Neuronal stem cell (in vitro differentiated cells): ENCODE measurements at regions not wholly inside any gene's neighbourhood (a gene's known extent, or its start where the extent isn't known, plus 50 kb on each side); places are given as distances from the start of the nearest gene placed in this dataset.
"Not testable (repeated sequence)": the region's sequence is repeated elsewhere in the genome, so short reads cannot be mapped to it uniquely, and the experiment has no call there.

Source experiments
- DNase-seq: peaks from one replicate; pipeline ENCODE4 v3.0.0-alpha.2; 2013; ENCODE audit warnings: low spot score
- H2AFZ ChIP-seq: one replicate; pipeline ENCODE4 v1.6.1; 2013; ENCODE audit warnings: mild to moderate bottlenecking, low read length, inconsistent platforms
- H2AK5ac ChIP-seq: 2 replicates; pipeline ENCODE4 v1.6.1; 2013; ENCODE audit warnings: low read depth, mild to moderate bottlenecking, inconsistent platforms, low read length, moderate library complexity, mixed read lengths
- H2BK120ac ChIP-seq: 2 replicates; pipeline ENCODE4 v1.6.1; 2013; ENCODE audit warnings: low read depth, mild to moderate bottlenecking, inconsistent platforms, low read length, moderate library complexity, mixed read lengths
- H2BK12ac ChIP-seq: one replicate; pipeline ENCODE4 v1.6.1; 2013; ENCODE audit warnings: low read length, inconsistent platforms
- H2BK15ac ChIP-seq: 2 replicates; pipeline ENCODE4 v1.6.1; 2013; ENCODE audit warnings: mild to moderate bottlenecking, low read length, inconsistent platforms, mixed read lengths
- H2BK5ac ChIP-seq: one replicate; pipeline ENCODE4 v1.6.1; 2013; ENCODE audit warnings: inconsistent platforms, mild to moderate bottlenecking, low read length, moderate library complexity
- H3K14ac ChIP-seq: one replicate; pipeline ENCODE4 v1.6.1; 2013; ENCODE audit warnings: low read length, inconsistent platforms
- H3K18ac ChIP-seq: 2 replicates; pipeline ENCODE4 v1.6.1; 2013; ENCODE audit warnings: low read length, inconsistent platforms
- H3K23ac ChIP-seq: 2 replicates; pipeline ENCODE4 v1.6.1; 2013; ENCODE audit warnings: low read depth, mild to moderate bottlenecking, mixed read lengths, low read length, inconsistent platforms; ENCODE audit not compliant: poor library complexity
- H3K27ac ChIP-seq: replicated peaks from 3 replicates; pipeline ENCODE4 v1.5.1; 2013; ENCODE audit warnings: low read length, inconsistent platforms
- H3K27me3 ChIP-seq, 3 experiments: 2 replicates each; pipeline ENCODE4 v1.6.1; 2013; ENCODE audit warnings: low read length in 3 of 3, mild to moderate bottlenecking in 2 of 3, inconsistent platforms in 1 of 3, low read depth in 1 of 3, mixed read lengths in 1 of 3, moderate library complexity in 1 of 3; ENCODE audit not compliant: control insufficient read depth in 3 of 3, insufficient read depth in 3 of 3
- H3K36me3 ChIP-seq, 2 donors: replicated peaks in 1 of 2; 2 replicates each; pipeline ENCODE4 v1.6.1; 2013; ENCODE audit warnings: low read length in 2 of 2; ENCODE audit not compliant: control insufficient read depth in 2 of 2, insufficient read depth in 2 of 2
- H3K4ac ChIP-seq: 2 replicates; pipeline ENCODE4 v1.6.1; 2013; ENCODE audit warnings: inconsistent platforms, mild to moderate bottlenecking, low read length, moderate library complexity
- H3K4me1 ChIP-seq, 2 donors: 1 replicate in 1 of 2; 2 replicates in 1 of 2; pipeline ENCODE4 v1.6.1; 2013; ENCODE audit warnings: low read length in 2 of 2, low read depth in 1 of 2; ENCODE audit not compliant: control insufficient read depth in 2 of 2, insufficient read depth in 1 of 2
- H3K4me2 ChIP-seq: one replicate; pipeline ENCODE4 v1.6.1; 2013; ENCODE audit warnings: mild to moderate bottlenecking, low read length, inconsistent platforms; ENCODE audit not compliant: insufficient read depth, poor library complexity, severe bottlenecking
- H3K4me3 ChIP-seq, 2 donors: 2 replicates each; pipeline ENCODE4 v1.5.1; 2013; ENCODE audit warnings: low read length in 2 of 2, mild to moderate bottlenecking in 2 of 2, inconsistent platforms in 1 of 2, moderate library complexity in 1 of 2
- H3K79me1 ChIP-seq: one replicate; pipeline ENCODE4 v1.6.1; 2013; ENCODE audit warnings: low read depth, mild to moderate bottlenecking, inconsistent platforms, low read length, moderate library complexity
- H3K9ac ChIP-seq: one replicate; pipeline ENCODE4 v1.6.1; 2013; ENCODE audit warnings: mild to moderate bottlenecking, low read depth, low read length, inconsistent platforms; ENCODE audit not compliant: poor library complexity
- H3K9me3 ChIP-seq, 2 donors: replicated peaks in 1 of 2; 2 replicates each; pipeline versions ENCODE3 to v1.6.1; 2013; ENCODE audit warnings: low read length in 2 of 2, mild to moderate bottlenecking in 2 of 2, inconsistent platforms in 1 of 2, low read depth in 1 of 2, mixed read lengths in 1 of 2, moderate library complexity in 1 of 2; ENCODE audit not compliant: control insufficient read depth in 2 of 2, insufficient read depth in 1 of 2
- H4K8ac ChIP-seq: one replicate; pipeline ENCODE4 v1.6.1; 2013; ENCODE audit warnings: low read depth, mild to moderate bottlenecking, inconsistent platforms, low read length, moderate library complexity
- H4K91ac ChIP-seq: one replicate; pipeline ENCODE4 v1.6.1; 2013; ENCODE audit warnings: low read length, low read depth, mild to moderate bottlenecking, inconsistent platforms; ENCODE audit not compliant: poor library complexity
- WGBS, 2 donors: extraction: QIAGEN DNeasy Blood & Tissue Kit; methylation state at CpG; one replicate each; pipeline ENCODE4 v1.1.7; 2013; ENCODE audit warnings: missing lambda C conversion rate in 2 of 2, mixed read lengths in 1 of 2; ENCODE audit not compliant: insufficient read length in 2 of 2, insufficient replicate concordance in 1 of 2; ENCODE audit errors: extremely low coverage in 2 of 2; 5-methylcytosine and 5-hydroxymethylcytosine counted together

GRCh38 chr21:10392301-10392700, 129.1 kb upstream of the TPTE start:
- H4K91ac ChIP-seq, H2BK120ac ChIP-seq, H3K14ac ChIP-seq, H3K9ac ChIP-seq, H3K79me1 ChIP-seq, H3K4me3 ChIP-seq, H2BK12ac ChIP-seq, DNase-seq, H3K18ac ChIP-seq, H2AFZ ChIP-seq, H2BK5ac ChIP-seq, H3K9me3 ChIP-seq, H2AK5ac ChIP-seq, H3K27me3 ChIP-seq, H3K36me3 ChIP-seq, H4K8ac ChIP-seq, H3K23ac ChIP-seq, H3K27ac ChIP-seq, H2BK15ac ChIP-seq, H3K4me1 ChIP-seq, H3K4ac ChIP-seq, H3K4me2 ChIP-seq: not testable (repeated sequence)
- WGBS, 2 donors = no CpG with 5 or more reads among the region's 1 CpG

GRCh38 chr21:10395963-10396362, 125.4 kb upstream of the TPTE start:
- H3K27me3 ChIP-seq, H3K14ac ChIP-seq, H2BK120ac ChIP-seq, H3K79me1 ChIP-seq, H2AFZ ChIP-seq, H2BK5ac ChIP-seq, H3K4me3 ChIP-seq, H3K36me3 ChIP-seq, H3K27ac ChIP-seq, H4K91ac ChIP-seq, H4K8ac ChIP-seq, H2AK5ac ChIP-seq, H3K9ac ChIP-seq, H3K4ac ChIP-seq, H3K4me2 ChIP-seq, H3K4me1 ChIP-seq, H3K18ac ChIP-seq, H2BK15ac ChIP-seq, H2BK12ac ChIP-seq, H3K9me3 ChIP-seq, H3K23ac ChIP-seq, DNase-seq: not testable (repeated sequence)
- no CpG with 5 or more reads among the region's 1 CpG for WGBS, 2 donors

GRCh38 chr21:10397495-10397915, 123.9 kb upstream of the TPTE start:
- H4K8ac ChIP-seq, H3K79me1 ChIP-seq, H2BK120ac ChIP-seq, H3K27ac ChIP-seq, H2AK5ac ChIP-seq, H2BK12ac ChIP-seq, H2AFZ ChIP-seq, H3K4ac ChIP-seq, H3K23ac ChIP-seq, H4K91ac ChIP-seq, DNase-seq, H2BK5ac ChIP-seq, H2BK15ac ChIP-seq, H3K27me3 ChIP-seq, H3K9ac ChIP-seq, H3K9me3 ChIP-seq, H3K4me1 ChIP-seq, H3K4me2 ChIP-seq, H3K18ac ChIP-seq, H3K14ac ChIP-seq, H3K36me3 ChIP-seq: not testable (repeated sequence)
- peak overlapping the region in 1 of 2 donors; percentile 48 for H3K4me3 ChIP-seq
- WGBS, 2 donors = no CpG with 5 or more reads among the region's 13 CpGs

- H2AFZ ChIP-seq, H2BK5ac ChIP-seq, H3K79me1 ChIP-seq: not testable (repeated sequence)
Observed at GRCh38 chr21:10398692-10399489, 122.5 kb upstream of the TPTE start.

More at GRCh38 chr21:10398692-10399489, 122.5 kb upstream of the TPTE start:
- WGBS, 2 donors = no CpG with 5 or more reads among the region's 10 CpGs
- not testable (repeated sequence) for H3K9ac ChIP-seq, H3K4ac ChIP-seq, H2BK120ac ChIP-seq, H2BK15ac ChIP-seq, H3K27ac ChIP-seq, H3K18ac ChIP-seq, H3K9me3 ChIP-seq, DNase-seq, H3K23ac ChIP-seq, H3K14ac ChIP-seq, H2BK12ac ChIP-seq, H3K27me3 ChIP-seq, H4K91ac ChIP-seq, H3K4me3 ChIP-seq, H3K4me2 ChIP-seq, H2AK5ac ChIP-seq, H3K36me3 ChIP-seq, H4K8ac ChIP-seq, H3K4me1 ChIP-seq
